AG04450 (cell line): ENCODE measurements at regions not wholly inside any gene's neighbourhood (a gene's known extent, or its start where the extent isn't known, plus 50 kb on each side); places are given as distances from the start of the nearest gene placed in this dataset.

Experiments used
- CTCF ChIA-PET: fragments of 300-600, 350-600 bp; formaldehyde crosslinking; extraction: SDS; loops from one replicate; lab custom pipeline; 2022; ENCODE audit warnings: antibody characterized with exemption, inconsistent platforms; lab: Charles Lee
- POLR2A ChIA-PET: fragments of 350-600 bp; formaldehyde crosslinking; extraction: SDS; loops from one replicate; lab custom pipeline; 2021; ENCODE audit warnings: antibody characterized with exemption, inconsistent platforms; lab: Yijun Ruan, JAX
- DNase-seq: peaks from one replicate; pipeline ENCODE4 v3.0.0-alpha.2; 2011; ENCODE audit warnings: low read depth, low spot score
- H3K27ac ChIP-seq: one replicate; pipeline ENCODE4 v1.5.1; 2012; ENCODE audit warnings: low read depth, low read length, control low read depth
- H3K27me3 ChIP-seq: one replicate; pipeline ENCODE4 v1.6.0; 2012; ENCODE audit warnings: low read length; ENCODE audit not compliant: control insufficient read depth, insufficient read depth
- H3K4me3 ChIP-seq: 2 replicates; pipeline ENCODE4 v1.5.1; 2011; ENCODE audit warnings: mild to moderate bottlenecking, low read depth, low read length, control low read depth
- H3K9me3 ChIP-seq: 2 replicates; pipeline ENCODE4 v1.5.1; 2012; ENCODE audit warnings: low read length; ENCODE audit not compliant: control insufficient read depth, insufficient read depth
- CTCF ChIP-seq: IDR thresholded peaks from 2 replicates; pipeline ENCODE4 v1.5.1; 2011; ENCODE audit warnings: low read depth, low read length, control low read depth, inconsistent platforms

- H3K27ac ChIP-seq: no peak overlapping the region
- POLR2A ChIA-PET: no interaction called here
- CTCF ChIA-PET: interaction anchor here (0.7 kb wide), 1 partner anchor 1706 kb away, joined by 4 read pairs; no protein-coding TSS in a partner anchor
- H3K27me3 ChIP-seq: peaks cover 6% of the 10 kb centered on the region
- no peak overlapping the region for H3K4me3 ChIP-seq
- H3K9me3 ChIP-seq: no peaks in the 10 kb centered on the region
- DNase-seq: no peak
- TF ChIP-seq CTCF: no peak
Observed at GRCh38 chr2:66134138-66134701, 300.7 kb upstream of the MEIS1 start.

GRCh38 chr2:66127656-66128055 lies 307.3 kb upstream of the MEIS1 start:
- POLR2A ChIA-PET: no interaction called here
- Histone ChIP-seq H3K4me3 (no peak overlapping the region), H3K9me3 (no peaks in the 10 kb centered on the region), H3K27ac (no peak overlapping the region), H3K27me3 (peaks cover 4% of the 10 kb centered on the region)
- TF ChIP-seq CTCF: no peak
- DNase-seq: no peak
- CTCF ChIA-PET: no interaction called here

- Histone ChIP-seq H3K27ac (no peak overlapping the region), H3K27me3 (peaks cover 4% of the 10 kb centered on the region), H3K9me3 (no peaks in the 10 kb centered on the region), H3K4me3 (no peak overlapping the region)
- CTCF ChIA-PET: no interaction called here
- no peak for DNase-seq
- POLR2A ChIA-PET: no interaction called here
- no peak for TF ChIP-seq CTCF
Observed at GRCh38 chr2:66127061-66127460, 307.9 kb upstream of the MEIS1 start.

GRCh38 chr2:66125951-66126350 lies 309.0 kb upstream of the MEIS1 start:
- no peak for TF ChIP-seq CTCF
- Histone ChIP-seq H3K27ac (no peak overlapping the region), H3K9me3 (no peaks in the 10 kb centered on the region), H3K4me3 (no peak overlapping the region), H3K27me3 (peaks cover 4% of the 10 kb centered on the region)
- ChIA-PET POLR2A (no interaction called here), CTCF (no interaction called here)
- no peak for DNase-seq

DNA sequence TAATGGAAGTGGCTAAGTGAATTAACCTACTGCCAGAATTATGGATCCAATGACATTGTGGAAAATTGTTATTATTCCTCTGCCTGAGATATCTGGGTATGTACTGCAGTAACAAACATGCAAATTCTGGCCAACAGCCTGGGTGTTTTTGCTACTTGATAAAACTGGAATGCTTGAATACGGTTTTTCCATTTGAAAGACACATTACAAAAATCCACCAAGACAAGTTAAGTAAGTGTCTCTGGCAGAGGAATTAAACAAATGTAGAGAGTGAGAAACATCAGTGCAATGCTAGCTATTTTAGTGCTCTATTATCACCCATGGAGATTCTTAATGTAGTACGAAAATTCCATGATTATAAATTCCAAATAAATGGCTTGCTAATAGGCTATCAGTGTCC lies 312.4 kb upstream of the MEIS1 start:
- Histone ChIP-seq H3K27me3 (no peaks in the 10 kb centered on the region), H3K4me3 (no peak overlapping the region), H3K27ac (no peak overlapping the region), H3K9me3 (no peaks in the 10 kb centered on the region)
- POLR2A ChIA-PET: no interaction called here
- CTCF ChIA-PET: no interaction called here
- no peak for TF ChIP-seq CTCF
- no peak for DNase-seq
